ENCODE measurements at regions not wholly inside any gene's neighbourhood (a gene's known extent, or its start where the extent isn't known, plus 50 kb on each side); places are given as distances from the start of the nearest gene placed in this dataset.

GRCh38 chr3:166169681-166170080 lies 332.5 kb upstream of the BCHE start:
- TF ChIP-seq CTCF (IDR thresholded peaks at IDR 0.05) (no peak), POLR2A (IDR thresholded peaks at IDR 0.05; ENCODE audit: low read depth) (no peak), EP300 (IDR thresholded peaks at IDR 0.05) (no peak), POLR2AphosphoS5 (IDR thresholded peaks at IDR 0.05) (no peak)

All from esophagus muscularis mucosa (tissue), 4 donors.